ENCODE measurements at regions not wholly inside any gene's neighbourhood (a gene's known extent, or its start where the extent isn't known, plus 50 kb on each side); places are given as distances from the start of the nearest gene placed in this dataset.

DNA sequence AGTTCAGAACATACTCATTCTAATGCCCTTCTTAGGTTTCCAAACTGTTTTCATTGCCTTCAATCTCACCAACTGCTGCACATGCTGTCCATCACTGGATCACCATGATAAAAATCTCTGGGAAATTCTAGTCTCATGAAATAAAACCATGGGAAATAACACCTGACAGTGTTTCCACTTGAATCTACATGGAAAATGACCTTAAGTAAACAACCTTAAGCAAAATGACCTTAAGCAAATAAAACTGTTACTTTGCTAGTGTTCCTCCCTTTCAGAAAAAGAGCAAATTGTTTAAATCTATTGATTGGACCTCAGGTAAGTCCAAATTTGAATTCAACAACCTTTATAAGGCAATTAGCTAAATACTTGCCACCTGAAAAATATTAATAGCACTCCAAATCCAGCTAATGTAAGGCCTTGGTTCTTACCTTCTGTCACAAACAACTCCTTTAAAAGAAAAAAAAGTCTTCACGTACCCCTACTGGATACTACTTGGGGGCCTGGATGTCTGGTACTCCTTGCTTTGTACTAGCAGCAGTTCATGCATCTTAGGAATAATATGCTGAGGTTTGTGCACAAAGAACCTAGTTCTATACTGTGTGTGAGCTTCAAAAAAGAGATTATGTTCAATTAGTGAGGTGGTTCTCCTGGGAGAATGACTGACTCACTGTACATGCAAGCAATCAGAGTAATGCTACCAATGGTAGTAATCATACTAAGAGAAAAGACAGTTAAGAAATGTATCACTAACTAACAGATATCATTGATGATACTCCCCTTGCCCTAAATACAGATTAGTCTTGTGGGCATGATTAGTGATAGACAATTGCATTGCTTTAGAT lies 630.4 kb downstream of the PSAT1 start:
- no TSS peak for BruUV-seq (replicated peaks)
- TF ChIP-seq, protein P1, sequence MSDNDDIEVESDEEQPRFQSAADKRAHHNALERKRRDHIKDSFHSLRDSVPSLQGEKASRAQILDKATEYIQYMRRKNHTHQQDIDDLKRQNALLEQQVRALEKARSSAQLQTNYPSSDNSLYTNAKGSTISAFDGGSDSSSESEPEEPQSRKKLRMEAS (IDR thresholded peaks at IDR 0.05; ENCODE audit: insufficient read depth, insufficient read length): no peak
- TF ChIP-seq, protein P2, sequence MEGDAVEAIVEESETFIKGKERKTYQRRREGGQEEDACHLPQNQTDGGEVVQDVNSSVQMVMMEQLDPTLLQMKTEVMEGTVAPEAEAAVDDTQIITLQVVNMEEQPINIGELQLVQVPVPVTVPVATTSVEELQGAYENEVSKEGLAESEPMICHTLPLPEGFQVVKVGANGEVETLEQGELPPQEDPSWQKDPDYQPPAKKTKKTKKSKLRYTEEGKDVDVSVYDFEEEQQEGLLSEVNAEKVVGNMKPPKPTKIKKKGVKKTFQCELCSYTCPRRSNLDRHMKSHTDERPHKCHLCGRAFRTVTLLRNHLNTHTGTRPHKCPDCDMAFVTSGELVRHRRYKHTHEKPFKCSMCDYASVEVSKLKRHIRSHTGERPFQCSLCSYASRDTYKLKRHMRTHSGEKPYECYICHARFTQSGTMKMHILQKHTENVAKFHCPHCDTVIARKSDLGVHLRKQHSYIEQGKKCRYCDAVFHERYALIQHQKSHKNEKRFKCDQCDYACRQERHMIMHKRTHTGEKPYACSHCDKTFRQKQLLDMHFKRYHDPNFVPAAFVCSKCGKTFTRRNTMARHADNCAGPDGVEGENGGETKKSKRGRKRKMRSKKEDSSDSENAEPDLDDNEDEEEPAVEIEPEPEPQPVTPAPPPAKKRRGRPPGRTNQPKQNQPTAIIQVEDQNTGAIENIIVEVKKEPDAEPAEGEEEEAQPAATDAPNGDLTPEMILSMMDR (IDR thresholded peaks at IDR 0.05; ENCODE audit: extremely low read depth in 1 of 2, insufficient read depth in 1 of 2, low read depth in 1 of 2, low read length in 2 of 2): no peak
- TF ChIP-seq MYC (IDR thresholded peaks at IDR 0.05; ENCODE audit: low read depth, low read length): no peak
- no peak for TF ChIP-seq POLR2A (IDR thresholded peaks at IDR 0.05; ENCODE audit: low read depth, low read length)
- TF ChIP-seq POLR2AphosphoS5 (IDR thresholded peaks at IDR 0.05; ENCODE audit: insufficient read depth, low read depth, low read length): no peak
- no peak for TF ChIP-seq FOS (IDR thresholded peaks at IDR 0.05; ENCODE audit: borderline replicate concordance, insufficient read depth, low read length)
- no peak for TF ChIP-seq GATA2 (IDR thresholded peaks at IDR 0.05; ENCODE audit: insufficient read depth, insufficient read length, low read depth, low read length)
- ChIA-PET CTCF (no interaction called here), POLR2A (no interaction called here)
- no peaks in the 10 kb centered on the region for H3K9me3 ChIP-seq (replicated peaks; ENCODE audit: control insufficient read depth, insufficient read depth, low read length)
- no peaks in the 10 kb centered on the region for H3K36me3 ChIP-seq (ENCODE audit: control insufficient read depth in 2 of 2, extremely low read depth in 1 of 2, insufficient read depth in 2 of 2, low read length in 2 of 2)
- no peaks in the 10 kb centered on the region for H4K20me1 ChIP-seq (replicated peaks; ENCODE audit: control insufficient read depth, extremely low read depth, insufficient read depth, low read length)
- H3K4me3 ChIP-seq (replicated peaks in 1 of 3; ENCODE audit: insufficient read depth in 1 of 3, low read depth in 1 of 3, low read length in 3 of 3): no peak overlapping the region
- H3K27ac ChIP-seq (ENCODE audit: insufficient read depth, low read depth, low read length): no peak overlapping the region
- H3K79me2 ChIP-seq (ENCODE audit: control insufficient read depth, insufficient read depth, low read length): no peaks in the 10 kb centered on the region
- dilution Hi-C loops (cut with MboI; ENCODE audit: extremely low pct_ligation_motif_present, low sequenced_read_pairs): no loop called here
- intact Hi-C loops (cut with micrococcal nuclease): no loop called here
- no peaks in the 10 kb centered on the region for H3K4me1 ChIP-seq (ENCODE audit: control insufficient read depth, extremely low read depth, insufficient read depth, low read length)
- FAIRE-seq: no peak
- no peak overlapping the region for H3K9ac ChIP-seq (replicated peaks; ENCODE audit: extremely low read depth, insufficient read depth, low read length)
- no peak overlapping the region for H2AFZ ChIP-seq (ENCODE audit: low read depth, low read length)
- DNase-seq (ENCODE audit: low read depth, low spot score): no peak
- H3K9me1 ChIP-seq (replicated peaks; ENCODE audit: control insufficient read depth, extremely low read depth, insufficient read depth, low read length): no peaks in the 10 kb centered on the region
- no peak overlapping the region for H3K4me2 ChIP-seq (ENCODE audit: insufficient read depth, low read length)
- no peaks in the 10 kb centered on the region for H3K27me3 ChIP-seq (ENCODE audit: control insufficient read depth in 2 of 2, insufficient read depth in 2 of 2, low read length in 2 of 2)
